BLaER1 (cell line): ENCODE measurements at regions not wholly inside any gene's neighbourhood (a gene's known extent, or its start where the extent isn't known, plus 50 kb on each side); places are given as distances from the start of the nearest gene placed in this dataset.

Source experiments
- H3K27ac ChIP-seq: shearing (Covaris generic); formaldehyde crosslinking; 2 replicates; pipeline ENCODE4 v1.8.1; 2022
- H3K27me3 ChIP-seq: shearing (Covaris generic); formaldehyde crosslinking; 2 replicates; pipeline ENCODE4 v1.8.1; 2022
- H3K36me3 ChIP-seq: shearing (Covaris generic); formaldehyde crosslinking; 2 replicates; pipeline ENCODE4 v1.8.1; 2022
- H3K4me1 ChIP-seq: shearing (Covaris generic); formaldehyde crosslinking; 2 replicates; pipeline ENCODE4 v1.8.1; 2022
- H3K4me2 ChIP-seq: shearing (Covaris generic); formaldehyde crosslinking; 2 replicates; pipeline ENCODE4 v1.8.1; 2022
- H3K4me3 ChIP-seq: shearing (Covaris generic); formaldehyde crosslinking; 2 replicates; pipeline ENCODE4 v1.8.1; 2022
- H3K9ac ChIP-seq: shearing (Covaris generic); formaldehyde crosslinking; 2 replicates; pipeline ENCODE4 v1.8.1; 2022
- H3K9me3 ChIP-seq: shearing (Covaris generic); formaldehyde crosslinking; 2 replicates; pipeline ENCODE4 v1.8.1; 2022
- H4K20me1 ChIP-seq: shearing (Covaris generic); formaldehyde crosslinking; 2 replicates; pipeline ENCODE4 v1.8.1; 2022
- Cebpa-rat ChIP-seq: shearing (Covaris generic); IDR thresholded peaks from 2 replicates; pipeline ENCODE4 v1.8.1; 2022

DNA sequence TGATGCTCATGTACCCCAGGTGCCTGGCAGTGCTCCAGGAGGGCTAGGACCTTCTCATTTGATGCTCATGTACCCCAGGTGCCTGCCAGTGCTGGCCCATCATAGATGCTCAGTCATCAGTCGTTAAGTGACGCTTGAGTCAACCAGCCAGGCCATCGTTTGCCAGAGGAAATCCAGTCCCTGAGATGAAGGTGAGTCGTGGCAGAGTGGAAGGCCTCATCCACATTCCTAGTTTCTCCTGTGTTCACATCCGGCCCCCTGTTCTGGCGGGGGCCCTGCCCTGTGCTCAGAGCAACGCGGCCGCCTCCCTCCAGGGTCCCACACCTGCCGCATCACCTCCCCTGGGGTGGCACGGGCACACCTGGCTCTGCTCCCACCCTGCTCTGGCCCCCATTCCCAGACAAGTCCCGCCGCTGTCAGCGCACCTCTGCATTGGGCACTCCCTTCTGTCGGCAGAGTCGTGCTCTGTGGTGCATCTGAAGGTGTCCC is 279.9 kb downstream of the BRD1 start:
- H3K27ac ChIP-seq, result no peak overlapping the region
- no peaks in the 10 kb centered on the region for H3K36me3 ChIP-seq
- H3K4me2 ChIP-seq, result no peak overlapping the region
- no peaks in the 10 kb centered on the region; the same call in 1 of the 2 replicates for H3K27me3 ChIP-seq
- H4K20me1 ChIP-seq, result peaks cover 86% of the 10 kb centered on the region; the same call in 1 of the 2 replicates
- H3K4me3 ChIP-seq, result no peak overlapping the region
- H3K4me1 ChIP-seq, result peaks cover 2% of the 10 kb centered on the region; the same call in 1 of the 2 replicates
- TF ChIP-seq Cebpa-rat, result no peak
- peaks cover 14% of the 10 kb centered on the region for H3K9me3 ChIP-seq
- H3K9ac ChIP-seq, result no peak overlapping the region

DNA sequence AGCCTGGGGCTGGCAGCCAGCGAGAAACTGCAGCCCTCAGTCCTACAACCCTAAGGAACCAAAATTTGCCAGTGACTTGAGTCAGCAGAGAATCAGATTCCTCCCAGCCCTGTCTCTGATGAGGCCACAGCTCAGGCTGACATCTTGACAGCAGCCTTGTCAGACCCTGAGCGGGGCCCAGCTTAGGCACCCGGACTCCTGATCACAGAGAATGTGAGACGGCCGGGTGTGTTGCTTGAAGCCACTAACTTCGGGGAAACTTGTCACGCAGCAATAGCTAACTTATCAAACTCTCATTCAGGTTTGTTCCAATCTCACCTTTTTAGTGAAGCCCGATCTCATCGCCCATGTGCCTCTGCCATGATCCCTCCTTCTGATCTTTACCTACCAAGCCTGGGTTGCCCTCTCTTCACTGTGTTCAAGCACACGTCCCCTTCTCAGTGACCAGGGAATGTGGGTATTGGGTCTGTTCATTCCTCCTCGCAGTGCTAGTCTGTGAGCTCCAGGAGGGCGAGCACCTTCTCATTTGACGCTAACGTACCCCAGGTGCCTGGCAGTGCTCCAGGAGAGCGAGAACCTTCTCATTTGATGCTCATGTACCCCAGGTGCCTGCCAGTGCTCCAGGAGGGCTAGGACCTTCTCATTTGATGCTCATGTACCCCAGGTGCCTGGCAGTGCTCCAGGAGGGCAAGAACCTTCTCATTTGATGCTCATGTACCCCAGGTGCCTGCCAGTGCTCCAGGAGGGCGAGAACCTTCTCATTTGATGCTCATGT is 280.7 kb downstream of the BRD1 start:
- Histone ChIP-seq H3K36me3 (no peaks in the 10 kb centered on the region), H3K4me1 (peaks cover 4% of the 10 kb centered on the region; the same call in 1 of the 2 replicates), H3K27me3 (no peaks in the 10 kb centered on the region; the same call in 1 of the 2 replicates), H4K20me1 (peaks cover 79% of the 10 kb centered on the region; the same call in 1 of the 2 replicates), H3K9me3 (peaks cover 14% of the 10 kb centered on the region), H3K4me2 (no peak overlapping the region), H3K9ac (no peak overlapping the region), H3K4me3 (no peak overlapping the region), H3K27ac (no peak overlapping the region)
- TF ChIP-seq Cebpa-rat, result no peak

DNA sequence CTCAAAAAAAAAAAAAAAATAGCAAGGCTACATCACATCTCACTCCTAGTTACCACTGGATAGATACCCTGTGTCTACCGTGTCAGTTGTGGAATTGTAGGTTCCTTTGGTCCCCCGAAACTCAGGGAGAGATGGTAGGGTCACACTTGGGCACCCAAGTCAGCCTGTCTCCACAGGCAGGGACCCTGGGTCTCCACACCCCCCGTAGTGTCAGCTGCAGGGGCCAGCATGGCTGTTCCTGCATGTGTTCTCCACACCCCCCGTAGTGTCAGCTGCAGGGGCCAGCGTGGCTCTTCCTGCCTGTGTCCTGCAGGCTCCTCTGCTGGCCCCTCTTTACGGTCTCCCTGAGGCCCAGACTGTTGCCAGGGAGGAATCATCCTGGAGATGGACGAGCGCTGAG is 282.1 kb downstream of the BRD1 start:
- Histone ChIP-seq H3K4me3 (no peak overlapping the region), H3K9me3 (peaks cover 2% of the 10 kb centered on the region; the same call in 1 of the 2 replicates), H3K27ac (no peak overlapping the region), H3K36me3 (no peaks in the 10 kb centered on the region), H3K9ac (no peak overlapping the region), H3K4me2 (no peak overlapping the region), H3K4me1 (peaks cover 8% of the 10 kb centered on the region), H4K20me1 (peaks cover 75% of the 10 kb centered on the region; the same call in 1 of the 2 replicates), H3K27me3 (no peaks in the 10 kb centered on the region; the same call in 1 of the 2 replicates)
- TF ChIP-seq Cebpa-rat, result no peak

DNA sequence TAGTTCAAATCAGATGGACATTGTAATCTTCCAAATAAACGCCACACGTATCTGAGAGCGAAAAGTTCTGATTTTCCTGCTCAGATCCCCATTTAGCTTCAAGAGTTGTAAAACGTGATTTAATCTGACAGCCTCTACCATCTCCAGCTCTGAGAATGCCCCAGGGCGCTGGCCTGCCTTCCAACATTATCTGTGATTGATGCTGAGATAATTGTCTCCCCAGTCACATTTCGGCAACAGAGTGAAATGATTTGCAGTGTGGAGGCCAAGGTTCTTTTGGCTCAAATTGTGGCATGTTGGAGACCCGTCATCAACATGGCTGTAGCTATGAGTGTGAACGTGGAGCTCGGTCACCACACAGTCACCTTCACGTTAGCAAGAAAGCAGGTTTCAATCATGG is 283.4 kb downstream of the BRD1 start:
- Histone ChIP-seq H4K20me1 (peaks cover 75% of the 10 kb centered on the region), H3K27ac (no peak overlapping the region), H3K27me3 (no peaks in the 10 kb centered on the region), H3K9me3 (no peaks in the 10 kb centered on the region; the same call in 1 of the 2 replicates), H3K4me1 (peaks cover 19% of the 10 kb centered on the region), H3K4me3 (no peak overlapping the region), H3K4me2 (no peak overlapping the region), H3K9ac (no peak overlapping the region), H3K36me3 (no peaks in the 10 kb centered on the region)
- TF ChIP-seq Cebpa-rat, result no peak

- Histone ChIP-seq H3K27ac (no peak overlapping the region), H3K36me3 (no peaks in the 10 kb centered on the region), H3K9me3 (no peaks in the 10 kb centered on the region; the same call in 1 of the 2 replicates), H3K4me1 (peaks cover 22% of the 10 kb centered on the region), H3K27me3 (no peaks in the 10 kb centered on the region), H3K4me2 (no peak overlapping the region), H4K20me1 (peaks cover 75% of the 10 kb centered on the region), H3K9ac (no peak overlapping the region), H3K4me3 (no peak overlapping the region)
- no peak for TF ChIP-seq Cebpa-rat
Observed at GRCh38 chr22:49543876-49544275, 283.8 kb downstream of the BRD1 start.

- H3K27ac ChIP-seq, result no peak overlapping the region
- H3K4me2 ChIP-seq, result no peak overlapping the region
- H3K9me3 ChIP-seq, result no peaks in the 10 kb centered on the region; the same call in 1 of the 2 replicates
- H4K20me1 ChIP-seq, result peaks cover 71% of the 10 kb centered on the region
- H3K4me3 ChIP-seq, result no peak overlapping the region
- peaks cover 22% of the 10 kb centered on the region for H3K4me1 ChIP-seq
- H3K9ac ChIP-seq, result no peak overlapping the region
- no peak for TF ChIP-seq Cebpa-rat
- H3K27me3 ChIP-seq, result no peaks in the 10 kb centered on the region
- H3K36me3 ChIP-seq, result no peaks in the 10 kb centered on the region
Observed at GRCh38 chr22:49541693-49542230, 285.9 kb downstream of the BRD1 start.

DNA sequence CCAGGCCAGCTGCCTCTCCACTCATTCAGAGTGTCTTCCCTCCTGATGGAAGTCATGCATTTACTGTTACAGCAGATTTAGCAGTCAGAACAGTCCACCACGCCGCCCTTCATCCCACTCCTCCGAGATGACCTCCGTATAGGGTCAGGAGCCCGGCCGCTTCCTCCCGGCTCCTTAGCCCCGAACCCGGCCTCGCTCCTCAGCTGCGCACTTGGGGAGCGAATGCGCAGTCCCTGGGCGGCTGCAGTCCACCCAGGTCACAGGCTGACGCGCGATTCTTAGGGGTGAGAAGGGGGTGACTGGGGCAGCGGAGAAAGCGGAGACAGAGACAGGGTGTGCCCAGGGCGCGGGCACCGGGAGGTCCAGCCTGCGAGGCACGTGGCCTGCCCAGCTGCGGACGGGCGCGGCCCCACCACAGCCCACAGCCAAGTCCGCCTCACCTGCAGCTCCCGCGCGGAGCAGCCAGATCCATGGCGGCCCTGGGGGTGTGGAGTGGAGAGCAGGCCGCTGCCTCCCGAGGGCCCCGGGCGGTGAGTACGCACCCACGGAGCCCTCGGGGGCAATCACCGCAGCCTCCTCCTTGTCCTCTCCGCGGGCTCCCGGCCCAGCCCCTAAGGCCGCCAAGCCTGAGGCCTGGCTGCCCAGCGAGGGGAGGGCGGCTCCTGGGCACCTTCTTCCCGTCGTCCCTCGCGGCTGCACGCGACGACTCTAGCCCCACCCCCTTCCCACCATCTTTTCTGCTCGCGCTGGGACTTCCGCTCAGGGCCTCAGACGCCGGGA is 286.6 kb downstream of the BRD1 start:
- Histone ChIP-seq H3K4me1 (peaks cover 22% of the 10 kb centered on the region), H3K9ac (no peak overlapping the region), H3K4me2 (peak overlapping the region; percentile 21; the same call in 1 of the 2 replicates), H4K20me1 (peaks cover 71% of the 10 kb centered on the region), H3K9me3 (no peaks in the 10 kb centered on the region; the same call in 1 of the 2 replicates), H3K4me3 (no peak overlapping the region), H3K27ac (no peak overlapping the region), H3K27me3 (no peaks in the 10 kb centered on the region), H3K36me3 (no peaks in the 10 kb centered on the region)
- no peak for TF ChIP-seq Cebpa-rat

DNA sequence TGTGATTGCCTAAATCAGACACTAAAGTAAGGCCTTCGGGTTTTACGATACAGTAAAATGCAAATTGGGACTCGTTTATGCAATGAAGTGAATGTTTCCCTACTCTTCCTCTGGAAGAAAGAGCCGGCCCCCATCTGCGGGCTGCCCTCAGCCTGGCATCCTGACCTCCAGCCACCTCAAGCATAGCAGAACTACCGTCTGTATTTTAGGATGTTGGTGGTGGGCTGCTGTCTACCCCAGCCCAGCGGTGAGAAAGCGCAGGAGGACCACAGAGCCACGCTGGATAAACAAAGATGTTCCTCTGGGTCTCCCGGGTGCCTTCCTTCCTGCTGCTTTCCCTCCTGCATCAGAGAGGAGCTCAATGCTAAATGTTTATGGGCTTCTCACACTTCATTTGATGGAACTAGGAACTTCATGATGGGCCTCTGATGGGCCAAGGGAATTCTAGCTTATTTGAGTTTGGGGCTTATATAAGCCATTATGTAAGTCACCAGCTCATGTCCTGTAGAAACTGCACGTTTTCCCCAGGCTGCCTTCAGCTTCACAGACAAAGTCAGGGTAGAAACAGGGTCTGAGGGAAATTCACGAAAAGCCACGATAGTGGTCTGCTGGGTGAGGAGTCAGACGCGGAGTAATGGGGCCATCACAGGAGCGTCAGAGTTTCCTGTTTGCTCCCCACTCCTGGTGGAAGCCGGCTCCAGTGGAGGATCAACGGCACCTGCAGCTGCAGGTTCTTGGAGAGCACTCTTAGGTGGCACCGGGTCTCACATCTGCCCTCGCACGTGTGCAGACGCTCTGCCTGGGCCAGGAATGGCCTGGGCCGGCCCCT is 287.4 kb downstream of the BRD1 start:
- TF ChIP-seq Cebpa-rat, result no peak
- H3K27ac ChIP-seq, result no peak overlapping the region
- H3K9me3 ChIP-seq, result no peaks in the 10 kb centered on the region; the same call in 1 of the 2 replicates
- H3K4me3 ChIP-seq, result no peak overlapping the region
- H4K20me1 ChIP-seq, result peaks cover 72% of the 10 kb centered on the region
- no peaks in the 10 kb centered on the region for H3K36me3 ChIP-seq
- H3K9ac ChIP-seq, result no peak overlapping the region
- peaks cover 2% of the 10 kb centered on the region; the same call in 1 of the 2 replicates for H3K27me3 ChIP-seq
- H3K4me2 ChIP-seq, result peak overlapping the region; percentile 21
- H3K4me1 ChIP-seq, result peaks cover 29% of the 10 kb centered on the region

- no peak for TF ChIP-seq Cebpa-rat
- H3K4me1 ChIP-seq, result peaks cover 48% of the 10 kb centered on the region
- H3K4me3 ChIP-seq, result no peak overlapping the region
- no peak overlapping the region for H3K27ac ChIP-seq
- peaks cover 72% of the 10 kb centered on the region for H4K20me1 ChIP-seq
- no peak overlapping the region for H3K4me2 ChIP-seq
- H3K9me3 ChIP-seq, result no peaks in the 10 kb centered on the region; the same call in 1 of the 2 replicates
- no peaks in the 10 kb centered on the region for H3K36me3 ChIP-seq
- peaks cover 8% of the 10 kb centered on the region; the same call in 1 of the 2 replicates for H3K27me3 ChIP-seq
- H3K9ac ChIP-seq, result no peak overlapping the region
Observed at GRCh38 chr22:49538006-49538405, 289.7 kb downstream of the BRD1 start.
